ENCODE measurements at regions not wholly inside any gene's neighbourhood (a gene's known extent, or its start where the extent isn't known, plus 50 kb on each side); places are given as distances from the start of the nearest gene placed in this dataset.

DNA sequence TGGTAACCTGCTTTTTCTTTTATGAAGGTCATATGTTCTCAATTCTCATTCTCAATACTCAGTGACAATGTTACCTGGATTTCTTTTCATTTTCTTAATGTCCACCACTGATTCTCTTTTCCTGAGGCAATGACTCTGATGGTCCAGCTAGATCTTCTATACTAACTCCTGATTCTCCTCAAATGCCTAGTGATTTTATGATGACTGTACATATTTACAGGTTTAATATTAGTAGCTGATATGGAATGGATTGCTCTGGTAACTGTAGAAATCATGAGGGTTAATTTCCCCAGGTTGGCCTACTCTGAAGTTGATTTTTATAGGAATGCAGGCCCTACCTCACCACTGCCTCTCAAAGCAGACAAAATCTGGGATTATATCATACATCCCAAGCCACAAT lies 308.6 kb upstream of the CNR1 start:
- H3K9me2 ChIP-seq (replicated peaks; ENCODE audit: control insufficient read depth, low read length), result no peaks in the 10 kb centered on the region
- H4K20me1 ChIP-seq (ENCODE audit: control insufficient read depth, insufficient read depth, low read depth, low read length), result no peaks in the 10 kb centered on the region
- no peaks in the 10 kb centered on the region for H3K36me3 ChIP-seq (ENCODE audit: control insufficient read depth, low read length)
- H3K4me2 ChIP-seq (ENCODE audit: low read length), result no peak overlapping the region
- H3F3A ChIP-seq (ENCODE audit: control insufficient read depth, insufficient read depth), result no peaks in the 10 kb centered on the region
- no peak overlapping the region for H3K27ac ChIP-seq (ENCODE audit: low read depth, low read length)
- TF ChIP-seq, protein P1, sequence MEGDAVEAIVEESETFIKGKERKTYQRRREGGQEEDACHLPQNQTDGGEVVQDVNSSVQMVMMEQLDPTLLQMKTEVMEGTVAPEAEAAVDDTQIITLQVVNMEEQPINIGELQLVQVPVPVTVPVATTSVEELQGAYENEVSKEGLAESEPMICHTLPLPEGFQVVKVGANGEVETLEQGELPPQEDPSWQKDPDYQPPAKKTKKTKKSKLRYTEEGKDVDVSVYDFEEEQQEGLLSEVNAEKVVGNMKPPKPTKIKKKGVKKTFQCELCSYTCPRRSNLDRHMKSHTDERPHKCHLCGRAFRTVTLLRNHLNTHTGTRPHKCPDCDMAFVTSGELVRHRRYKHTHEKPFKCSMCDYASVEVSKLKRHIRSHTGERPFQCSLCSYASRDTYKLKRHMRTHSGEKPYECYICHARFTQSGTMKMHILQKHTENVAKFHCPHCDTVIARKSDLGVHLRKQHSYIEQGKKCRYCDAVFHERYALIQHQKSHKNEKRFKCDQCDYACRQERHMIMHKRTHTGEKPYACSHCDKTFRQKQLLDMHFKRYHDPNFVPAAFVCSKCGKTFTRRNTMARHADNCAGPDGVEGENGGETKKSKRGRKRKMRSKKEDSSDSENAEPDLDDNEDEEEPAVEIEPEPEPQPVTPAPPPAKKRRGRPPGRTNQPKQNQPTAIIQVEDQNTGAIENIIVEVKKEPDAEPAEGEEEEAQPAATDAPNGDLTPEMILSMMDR (IDR thresholded peaks at IDR 0.05; ENCODE audit: low read depth, low read length, poor library complexity, severe bottlenecking), result no peak
- no peak for TF ChIP-seq EZH2phosphoT487 (IDR thresholded peaks at IDR 0.05; ENCODE audit: borderline replicate concordance, low read length)
- peaks cover 6% of the 10 kb centered on the region; the same call in 1 of the 2 replicates for H3K9me3 ChIP-seq (ENCODE audit: control insufficient read depth, insufficient read depth, low read length)
- H3K4me3 ChIP-seq (ENCODE audit: low read length), result no peak overlapping the region
- no peaks in the 10 kb centered on the region for H3K79me2 ChIP-seq (ENCODE audit: control insufficient read depth, low read length)
- no peaks in the 10 kb centered on the region for H3K4me1 ChIP-seq (ENCODE audit: control insufficient read depth, low read length)
- no peaks in the 10 kb centered on the region for H3K27me3 ChIP-seq (ENCODE audit: control insufficient read depth, low read length)

DNA sequence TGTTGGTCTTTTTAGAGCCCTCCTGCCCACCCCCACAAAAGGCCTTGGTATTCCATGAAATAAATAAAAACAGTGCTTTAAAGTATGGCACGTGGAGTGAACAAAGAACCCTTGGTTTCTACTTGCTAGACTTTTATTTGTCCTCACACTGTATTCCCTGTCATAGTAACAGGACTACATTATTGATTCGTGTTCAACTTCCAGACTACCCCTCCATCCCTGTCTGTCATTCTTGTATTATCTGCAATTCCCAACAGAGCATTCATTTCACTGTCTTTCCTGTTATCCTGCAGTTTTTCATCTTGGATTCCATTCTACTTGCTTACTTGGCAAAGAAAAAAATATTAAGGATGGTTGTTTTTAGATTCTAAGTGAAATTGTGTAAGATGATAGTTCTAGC lies 307.4 kb upstream of the CNR1 start:
- no peaks in the 10 kb centered on the region for H3K27me3 ChIP-seq (ENCODE audit: control insufficient read depth, low read length)
- peaks cover 6% of the 10 kb centered on the region; the same call in 1 of the 2 replicates for H3K9me3 ChIP-seq (ENCODE audit: control insufficient read depth, insufficient read depth, low read length)
- no peak overlapping the region for H3K4me2 ChIP-seq (ENCODE audit: low read length)
- no peaks in the 10 kb centered on the region for H3K79me2 ChIP-seq (ENCODE audit: control insufficient read depth, low read length)
- H3K36me3 ChIP-seq (ENCODE audit: control insufficient read depth, low read length), result no peaks in the 10 kb centered on the region
- no peaks in the 10 kb centered on the region for H3K4me1 ChIP-seq (ENCODE audit: control insufficient read depth, low read length)
- TF ChIP-seq EZH2phosphoT487 (IDR thresholded peaks at IDR 0.05; ENCODE audit: borderline replicate concordance, low read length), result no peak
- TF ChIP-seq, protein P1 (IDR thresholded peaks at IDR 0.05; ENCODE audit: low read depth, low read length, poor library complexity, severe bottlenecking), result no peak
- no peaks in the 10 kb centered on the region for H4K20me1 ChIP-seq (ENCODE audit: control insufficient read depth, insufficient read depth, low read depth, low read length)
- no peak overlapping the region for H3K4me3 ChIP-seq (ENCODE audit: low read length)
- H3K27ac ChIP-seq (ENCODE audit: low read depth, low read length), result no peak overlapping the region
- H3K9me2 ChIP-seq (replicated peaks; ENCODE audit: control insufficient read depth, low read length), result no peaks in the 10 kb centered on the region
- H3F3A ChIP-seq (ENCODE audit: control insufficient read depth, insufficient read depth), result no peaks in the 10 kb centered on the region

DNA sequence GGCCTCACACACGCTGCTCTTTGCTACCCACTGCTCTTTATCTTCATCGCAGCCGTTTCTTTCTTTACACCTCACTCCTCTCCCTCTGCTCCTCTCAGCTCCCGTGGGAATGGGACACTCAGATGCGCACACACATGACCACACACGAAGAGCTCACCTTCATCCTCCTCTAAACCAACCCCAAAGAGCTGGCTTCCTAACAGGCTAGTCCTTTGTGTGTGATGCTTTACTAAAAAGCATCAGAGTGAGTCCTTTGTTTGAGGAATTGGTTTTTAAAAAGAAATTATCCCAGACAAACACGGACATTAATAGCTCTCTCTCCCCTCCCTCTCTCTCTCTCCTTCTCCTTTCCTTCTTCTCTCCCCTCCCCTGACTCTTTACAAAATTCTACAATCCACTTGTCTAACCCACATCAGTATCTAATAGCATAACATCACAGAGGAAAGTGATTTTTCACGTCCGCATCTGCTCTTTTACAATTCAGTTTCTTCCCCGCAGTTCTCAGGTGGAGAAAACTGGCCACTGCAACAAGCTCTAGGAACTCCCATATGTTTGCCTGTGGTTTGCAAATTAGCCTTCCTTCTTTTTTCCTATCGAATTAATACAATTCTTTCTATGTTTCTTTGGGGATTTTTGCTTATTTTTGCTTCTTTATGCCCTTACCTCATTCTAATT lies 306.8 kb upstream of the CNR1 start:
- H3K79me2 ChIP-seq (ENCODE audit: control insufficient read depth, low read length), result no peaks in the 10 kb centered on the region
- H3K27me3 ChIP-seq (ENCODE audit: control insufficient read depth, low read length), result no peaks in the 10 kb centered on the region
- no peaks in the 10 kb centered on the region for H3K36me3 ChIP-seq (ENCODE audit: control insufficient read depth, low read length)
- no peak overlapping the region for H3K4me2 ChIP-seq (ENCODE audit: low read length)
- H3F3A ChIP-seq (ENCODE audit: control insufficient read depth, insufficient read depth), result no peaks in the 10 kb centered on the region
- H3K27ac ChIP-seq (ENCODE audit: low read depth, low read length), result no peak overlapping the region
- no peaks in the 10 kb centered on the region for H3K4me1 ChIP-seq (ENCODE audit: control insufficient read depth, low read length)
- H3K9me2 ChIP-seq (replicated peaks; ENCODE audit: control insufficient read depth, low read length), result no peaks in the 10 kb centered on the region
- TF ChIP-seq, protein P1 (IDR thresholded peaks at IDR 0.05; ENCODE audit: low read depth, low read length, poor library complexity, severe bottlenecking), result no peak
- TF ChIP-seq EZH2phosphoT487 (IDR thresholded peaks at IDR 0.05; ENCODE audit: borderline replicate concordance, low read length), result no peak
- no peak overlapping the region for H3K4me3 ChIP-seq (ENCODE audit: low read length)
- H4K20me1 ChIP-seq (ENCODE audit: control insufficient read depth, insufficient read depth, low read depth, low read length), result no peaks in the 10 kb centered on the region
- peaks cover 6% of the 10 kb centered on the region; the same call in 1 of the 2 replicates for H3K9me3 ChIP-seq (ENCODE audit: control insufficient read depth, insufficient read depth, low read length)

Measured in DOHH2 (cell line).